LoVo (cell line): ENCODE measurements at regions not wholly inside any gene's neighbourhood (a gene's known extent, or its start where the extent isn't known, plus 50 kb on each side); places are given as distances from the start of the nearest gene placed in this dataset.
"Not testable (repeated sequence)": the region's sequence is repeated elsewhere in the genome, so short reads cannot be mapped to it uniquely, and the experiment has no call there.

Source experiments
- DNase-seq: peaks from one replicate; pipeline ENCODE4 v3.0.0-alpha.2; 2016; ENCODE audit warnings: low spot score

- DNase-seq: no peak
Observed at GRCh38 chr1:178607718-178608408, 95.0 kb downstream of the TEX35 start.

- DNase-seq: no peak
Observed at GRCh38 chr1:178609015-178609414, 96.1 kb downstream of the TEX35 start.

GRCh38 chr1:178610690-178611410, 97.9 kb downstream of the TEX35 start:
- DNase-seq: not testable (repeated sequence)

GRCh38 chr1:178612261-178612660, 99.4 kb downstream of the TEX35 start:
- DNase-seq: no peak

- no peak for DNase-seq
Observed at GRCh38 chr1:178613271-178613945, 100.5 kb downstream of the TEX35 start.

- no peak for DNase-seq
Observed at GRCh38 chr1:178614286-178614685, 101.4 kb downstream of the TEX35 start.

GRCh38 chr1:178619042-178619927, 105.8 kb upstream of the RALGPS2 start:
- DNase-seq: no peak

GRCh38 chr1:178620584-178621475, 104.2 kb upstream of the RALGPS2 start:
- no peak for DNase-seq

- DNase-seq: no peak
Observed at GRCh38 chr1:178621822-178622221, 103.2 kb upstream of the RALGPS2 start.

GRCh38 chr1:178625695-178626094, 99.3 kb upstream of the RALGPS2 start:
- DNase-seq: no peak

- no peak for DNase-seq
Observed at GRCh38 chr1:178627037-178627436, 98.0 kb upstream of the RALGPS2 start.

GRCh38 chr1:178628637-178629251, 96.3 kb upstream of the RALGPS2 start:
- DNase-seq: no peak

GRCh38 chr1:178629252-178630154, 95.5 kb upstream of the RALGPS2 start:
- DNase-seq: no peak

GRCh38 chr1:178630417-178630816, 94.6 kb upstream of the RALGPS2 start:
- DNase-seq: no peak

- no peak for DNase-seq
Observed at GRCh38 chr1:178632653-178633052, 92.4 kb upstream of the RALGPS2 start.

- DNase-seq: no peak
Observed at GRCh38 chr1:178633056-178633455, 92.0 kb upstream of the RALGPS2 start.

- no peak for DNase-seq
Observed at GRCh38 chr1:178634445-178634844, 90.6 kb upstream of the RALGPS2 start.

- no peak for DNase-seq
Observed at GRCh38 chr1:178637841-178638240, 87.2 kb upstream of the RALGPS2 start.

- DNase-seq: no peak
Observed at GRCh38 chr1:178639326-178639725, 85.7 kb upstream of the RALGPS2 start.

GRCh38 chr1:178642282-178642681, 82.8 kb upstream of the RALGPS2 start:
- DNase-seq: no peak
